Mammary epithelial cell (primary cell): ENCODE measurements at regions not wholly inside any gene's neighbourhood (a gene's known extent, or its start where the extent isn't known, plus 50 kb on each side); places are given as distances from the start of the nearest gene placed in this dataset.

Source experiments
- EZH2 ChIP-seq: IDR thresholded peaks from 2 replicates; pipeline ENCODE4 v1.6.1; 2012; ENCODE audit warnings: low read length, inconsistent platforms, borderline replicate concordance
- TF ChIP-seq, protein P1 (sequence below), 2 donors: IDR thresholded peaks in 1 of 2; conservative IDR thresholded peaks in 1 of 2; 2 replicates each; pipeline ENCODE4 v1.5.1; 2011 to 2012; ENCODE audit warnings: inconsistent platforms in 2 of 2, low read length in 2 of 2, mild to moderate bottlenecking in 2 of 2, control low read depth in 1 of 2, low read depth in 1 of 2; ENCODE audit not compliant: insufficient read depth in 1 of 2; ENCODE audit errors: extremely low read depth in 1 of 2

DNA sequence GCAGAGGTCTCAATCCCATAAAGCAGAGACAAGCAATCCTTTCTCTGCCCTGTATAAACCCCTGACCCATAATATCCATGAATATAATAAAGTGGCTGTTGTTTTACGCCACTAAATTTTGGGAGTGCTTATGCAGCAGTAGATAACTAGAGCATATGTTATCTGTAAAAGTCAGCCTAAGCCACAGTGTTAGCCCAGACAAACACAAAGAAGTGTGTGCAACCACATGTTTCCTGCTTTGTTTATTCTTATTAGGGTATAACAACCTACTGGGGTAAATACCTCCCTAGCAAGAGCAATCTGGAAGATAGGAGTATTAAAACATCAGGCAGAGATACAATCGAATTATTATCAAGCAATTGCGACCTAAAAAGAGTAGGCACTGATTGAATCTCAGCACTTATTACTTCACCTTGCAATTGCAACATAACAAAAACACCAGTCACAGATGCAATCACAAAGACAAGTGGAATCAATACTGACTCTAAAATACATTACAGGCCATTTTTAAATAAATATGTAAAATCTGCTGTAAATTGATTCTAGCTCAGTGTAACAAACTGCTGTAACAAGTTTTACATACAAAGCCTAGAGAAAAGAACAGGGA lies 94.6 kb upstream of the UBE2E2 start:
- TF ChIP-seq, protein P1, sequence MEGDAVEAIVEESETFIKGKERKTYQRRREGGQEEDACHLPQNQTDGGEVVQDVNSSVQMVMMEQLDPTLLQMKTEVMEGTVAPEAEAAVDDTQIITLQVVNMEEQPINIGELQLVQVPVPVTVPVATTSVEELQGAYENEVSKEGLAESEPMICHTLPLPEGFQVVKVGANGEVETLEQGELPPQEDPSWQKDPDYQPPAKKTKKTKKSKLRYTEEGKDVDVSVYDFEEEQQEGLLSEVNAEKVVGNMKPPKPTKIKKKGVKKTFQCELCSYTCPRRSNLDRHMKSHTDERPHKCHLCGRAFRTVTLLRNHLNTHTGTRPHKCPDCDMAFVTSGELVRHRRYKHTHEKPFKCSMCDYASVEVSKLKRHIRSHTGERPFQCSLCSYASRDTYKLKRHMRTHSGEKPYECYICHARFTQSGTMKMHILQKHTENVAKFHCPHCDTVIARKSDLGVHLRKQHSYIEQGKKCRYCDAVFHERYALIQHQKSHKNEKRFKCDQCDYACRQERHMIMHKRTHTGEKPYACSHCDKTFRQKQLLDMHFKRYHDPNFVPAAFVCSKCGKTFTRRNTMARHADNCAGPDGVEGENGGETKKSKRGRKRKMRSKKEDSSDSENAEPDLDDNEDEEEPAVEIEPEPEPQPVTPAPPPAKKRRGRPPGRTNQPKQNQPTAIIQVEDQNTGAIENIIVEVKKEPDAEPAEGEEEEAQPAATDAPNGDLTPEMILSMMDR (conservative IDR thresholded peaks at IDR 0.05 in 1 of 2, IDR thresholded peaks at IDR 0.05 in 1 of 2; ENCODE audit: extremely low read depth in 1 of 2, insufficient read depth in 1 of 2, low read depth in 1 of 2, low read length in 2 of 2): no peak
- TF ChIP-seq EZH2: no peak
